Liver (tissue), 3 donors: ENCODE measurements at regions not wholly inside any gene's neighbourhood (a gene's known extent, or its start where the extent isn't known, plus 50 kb on each side); places are given as distances from the start of the nearest gene placed in this dataset.

Experiments
- ATF3 ChIP-seq: IDR thresholded peaks from 2 replicates; pipeline ENCODE4 v1.6.1; 2016; ENCODE audit warnings: antibody characterized with exemption
- CTCF ChIP-seq: fragments of 150-350 bp; IDR thresholded peaks from 2 replicates; pipeline ENCODE4 v1.5.1; 2017; ENCODE audit warnings: improper control_type of control experiment, low read depth, low read length; ENCODE audit not compliant: missing input control
- MAX ChIP-seq: IDR thresholded peaks from 2 replicates; pipeline ENCODE4 v1.6.1; 2016; ENCODE audit warnings: antibody characterized with exemption
- NR2F2 ChIP-seq: IDR thresholded peaks from 2 replicates; pipeline ENCODE4 v1.6.1; 2016; ENCODE audit warnings: antibody characterized with exemption
- TAF1 ChIP-seq: conservative IDR thresholded peaks from 2 replicates; pipeline ENCODE4 v1.6.1; 2016; ENCODE audit warnings: antibody characterized with exemption, mild to moderate bottlenecking
- YY1 ChIP-seq: IDR thresholded peaks from 2 replicates; pipeline ENCODE4 v1.6.1; 2016; ENCODE audit warnings: antibody characterized with exemption, mild to moderate bottlenecking
- donor health status: healthy.
- donor health status: healthy.

- TF ChIP-seq CTCF (no peak), ATF3 (no peak), TAF1 (no peak), YY1 (no peak), MAX (no peak), NR2F2 (no peak)
Observed at GRCh38 chr7:94092980-94093379, 88.8 kb upstream of the BET1 start.
